ENCODE measurements at regions not wholly inside any gene's neighbourhood (a gene's known extent, or its start where the extent isn't known, plus 50 kb on each side); places are given as distances from the start of the nearest gene placed in this dataset.

- H3K9me3 ChIP-seq (ENCODE audit: control insufficient read depth, insufficient read depth, low read length): no peaks in the 10 kb centered on the region
- peaks cover 14% of the 10 kb centered on the region for H3K4me1 ChIP-seq (ENCODE audit: insufficient read depth, low read length)
- no peaks in the 10 kb centered on the region for H3K36me3 ChIP-seq (ENCODE audit: insufficient read depth, low read length)
- H3K9ac ChIP-seq (ENCODE audit: low read depth, low read length): no peak overlapping the region
Measured at GRCh38 chr21:16177532-16177931, 447.8 kb downstream of the USP25 start.

GRCh38 chr21:16179773-16180172 lies 450.0 kb downstream of the USP25 start:
- H3K4me1 ChIP-seq (ENCODE audit: insufficient read depth, low read length): peaks cover 14% of the 10 kb centered on the region
- H3K9ac ChIP-seq (ENCODE audit: low read depth, low read length): no peak overlapping the region
- no peaks in the 10 kb centered on the region for H3K9me3 ChIP-seq (ENCODE audit: control insufficient read depth, insufficient read depth, low read length)

GRCh38 chr21:16180614-16181013 lies 450.8 kb downstream of the USP25 start:
- H3K9me3 ChIP-seq (ENCODE audit: control insufficient read depth, insufficient read depth, low read length): no peaks in the 10 kb centered on the region
- no peak overlapping the region for H3K9ac ChIP-seq (ENCODE audit: low read depth, low read length)
- H3K36me3 ChIP-seq (ENCODE audit: insufficient read depth, low read length): no peaks in the 10 kb centered on the region
- peaks cover 14% of the 10 kb centered on the region for H3K4me1 ChIP-seq (ENCODE audit: insufficient read depth, low read length)

More at GRCh38 chr21:16179773-16180172, 450.0 kb downstream of the USP25 start:
- no peaks in the 10 kb centered on the region for H3K36me3 ChIP-seq (ENCODE audit: insufficient read depth, low read length)

GRCh38 chr21:16181018-16181417 lies 451.2 kb downstream of the USP25 start:
- Histone ChIP-seq H3K4me1 (ENCODE audit: insufficient read depth, low read length) (peaks cover 14% of the 10 kb centered on the region), H3K36me3 (ENCODE audit: insufficient read depth, low read length) (no peaks in the 10 kb centered on the region), H3K9ac (ENCODE audit: low read depth, low read length) (no peak overlapping the region), H3K9me3 (ENCODE audit: control insufficient read depth, insufficient read depth, low read length) (no peaks in the 10 kb centered on the region)

- Histone ChIP-seq H3K36me3 (ENCODE audit: insufficient read depth, low read length) (no peaks in the 10 kb centered on the region), H3K4me1 (ENCODE audit: insufficient read depth, low read length) (peaks cover 4% of the 10 kb centered on the region; the same call in 1 of the 2 replicates), H3K9ac (ENCODE audit: low read depth, low read length) (no peak overlapping the region), H3K9me3 (ENCODE audit: control insufficient read depth, insufficient read depth, low read length) (no peaks in the 10 kb centered on the region)
Measured at GRCh38 chr21:16185766-16186165, 456.0 kb downstream of the USP25 start.

- no peak overlapping the region for H3K9ac ChIP-seq (ENCODE audit: low read depth, low read length)
- H3K4me1 ChIP-seq (ENCODE audit: insufficient read depth, low read length): no peaks in the 10 kb centered on the region
- H3K36me3 ChIP-seq (ENCODE audit: insufficient read depth, low read length): no peaks in the 10 kb centered on the region
- H3K9me3 ChIP-seq (ENCODE audit: control insufficient read depth, insufficient read depth, low read length): no peaks in the 10 kb centered on the region
Measured at GRCh38 chr21:16186742-16187141, 457.0 kb downstream of the USP25 start.

GRCh38 chr21:16187603-16188301 lies 458.0 kb downstream of the USP25 start:
- H3K9me3 ChIP-seq (ENCODE audit: control insufficient read depth, insufficient read depth, low read length): no peaks in the 10 kb centered on the region
- no peak overlapping the region for H3K9ac ChIP-seq (ENCODE audit: low read depth, low read length)
- peaks cover under 1% of the 10 kb centered on the region; the same call in 1 of the 2 replicates for H3K4me1 ChIP-seq (ENCODE audit: insufficient read depth, low read length)
- no peaks in the 10 kb centered on the region for H3K36me3 ChIP-seq (ENCODE audit: insufficient read depth, low read length)

GRCh38 chr21:16192902-16193301 lies 463.1 kb downstream of the USP25 start:
- Histone ChIP-seq H3K36me3 (ENCODE audit: insufficient read depth, low read length) (no peaks in the 10 kb centered on the region), H3K4me1 (ENCODE audit: insufficient read depth, low read length) (peaks cover 15% of the 10 kb centered on the region), H3K9ac (ENCODE audit: low read depth, low read length) (no peak overlapping the region), H3K9me3 (ENCODE audit: control insufficient read depth, insufficient read depth, low read length) (no peaks in the 10 kb centered on the region)

GRCh38 chr21:16193496-16194094 lies 463.8 kb downstream of the USP25 start:
- Histone ChIP-seq H3K9me3 (ENCODE audit: control insufficient read depth, insufficient read depth, low read length) (no peaks in the 10 kb centered on the region; the same call in 1 of the 2 replicates), H3K4me1 (ENCODE audit: insufficient read depth, low read length) (peaks cover 15% of the 10 kb centered on the region), H3K9ac (ENCODE audit: low read depth, low read length) (no peak overlapping the region), H3K36me3 (ENCODE audit: insufficient read depth, low read length) (no peaks in the 10 kb centered on the region)

GRCh38 chr21:16194095-16194787 lies 464.5 kb downstream of the USP25 start:
- Histone ChIP-seq H3K36me3 (ENCODE audit: insufficient read depth, low read length) (no peaks in the 10 kb centered on the region), H3K9ac (ENCODE audit: low read depth, low read length) (peak overlapping the region; percentile 11; the same call in 1 of the 2 replicates), H3K9me3 (ENCODE audit: control insufficient read depth, insufficient read depth, low read length) (no peaks in the 10 kb centered on the region; the same call in 1 of the 2 replicates), H3K4me1 (ENCODE audit: insufficient read depth, low read length) (peaks cover 15% of the 10 kb centered on the region)

- peak overlapping the region; percentile 11; the same call in 1 of the 2 replicates for H3K9ac ChIP-seq (ENCODE audit: low read depth, low read length)
- no peaks in the 10 kb centered on the region; the same call in 1 of the 2 replicates for H3K9me3 ChIP-seq (ENCODE audit: control insufficient read depth, insufficient read depth, low read length)
Measured at GRCh38 chr21:16194788-16195537, 465.2 kb downstream of the USP25 start.

GRCh38 chr21:16195538-16195910 lies 465.7 kb downstream of the USP25 start:
- H3K9me3 ChIP-seq (ENCODE audit: control insufficient read depth, insufficient read depth, low read length): no peaks in the 10 kb centered on the region; the same call in 1 of the 2 replicates
- no peaks in the 10 kb centered on the region for H3K36me3 ChIP-seq (ENCODE audit: insufficient read depth, low read length)
- peaks cover 15% of the 10 kb centered on the region for H3K4me1 ChIP-seq (ENCODE audit: insufficient read depth, low read length)
- no peak overlapping the region for H3K9ac ChIP-seq (ENCODE audit: low read depth, low read length)

More at GRCh38 chr21:16194788-16195537, 465.2 kb downstream of the USP25 start:
- Histone ChIP-seq H3K4me1 (ENCODE audit: insufficient read depth, low read length) (peaks cover 15% of the 10 kb centered on the region), H3K36me3 (ENCODE audit: insufficient read depth, low read length) (no peaks in the 10 kb centered on the region)

GRCh38 chr21:16196001-16196400 lies 466.2 kb downstream of the USP25 start:
- H3K9ac ChIP-seq (ENCODE audit: low read depth, low read length): no peak overlapping the region; the same call in 1 of the 2 replicates
- H3K9me3 ChIP-seq (ENCODE audit: control insufficient read depth, insufficient read depth, low read length): no peaks in the 10 kb centered on the region; the same call in 1 of the 2 replicates
- H3K4me1 ChIP-seq (ENCODE audit: insufficient read depth, low read length): peaks cover 15% of the 10 kb centered on the region
- H3K36me3 ChIP-seq (ENCODE audit: insufficient read depth, low read length): no peaks in the 10 kb centered on the region

GRCh38 chr21:16198546-16198945 lies 468.8 kb downstream of the USP25 start:
- H3K9ac ChIP-seq (ENCODE audit: low read depth, low read length): no peak overlapping the region
- H3K4me1 ChIP-seq (ENCODE audit: insufficient read depth, low read length): peaks cover 7% of the 10 kb centered on the region
- no peaks in the 10 kb centered on the region; the same call in 1 of the 2 replicates for H3K9me3 ChIP-seq (ENCODE audit: control insufficient read depth, insufficient read depth, low read length)
- H3K36me3 ChIP-seq (ENCODE audit: insufficient read depth, low read length): no peaks in the 10 kb centered on the region

Measured in ES-I3 (cell line).